Neuron (in vitro differentiated cells): ENCODE measurements at regions not wholly inside any gene's neighbourhood (a gene's known extent, or its start where the extent isn't known, plus 50 kb on each side); places are given as distances from the start of the nearest gene placed in this dataset.
"Not testable (repeated sequence)": the region's sequence is repeated elsewhere in the genome, so short reads cannot be mapped to it uniquely, and the experiment has no call there.

ENCODE experiments used
- H2AFZ ChIP-seq: one replicate; pipeline ENCODE4 v1.6.1; 2013; ENCODE audit warnings: low read depth, mild to moderate bottlenecking, inconsistent platforms, low read length, moderate library complexity
- H3K27me3 ChIP-seq: one replicate; pipeline ENCODE4 v1.6.1; 2013; ENCODE audit warnings: low read length; ENCODE audit not compliant: insufficient read depth
- H3K36me3 ChIP-seq: one replicate; pipeline ENCODE4 v1.6.1; 2013; ENCODE audit warnings: low read length; ENCODE audit not compliant: insufficient read depth
- H3K4me1 ChIP-seq: one replicate; pipeline ENCODE4 v1.6.1; 2013; ENCODE audit warnings: low read length; ENCODE audit not compliant: insufficient read depth
- H3K4me3 ChIP-seq: 2 replicates; pipeline ENCODE4 v1.5.1; 2013; ENCODE audit warnings: mild to moderate bottlenecking, low read length, moderate library complexity
- H3K9me3 ChIP-seq: one replicate; pipeline ENCODE4 v1.6.1; 2013; ENCODE audit warnings: low read length

GRCh38 chr4:94036964-94037363 is 170.7 kb upstream of the SMARCAD1 start:
- H3K9me3 ChIP-seq = no peaks in the 10 kb centered on the region
- no peaks in the 10 kb centered on the region for H3K4me1 ChIP-seq
- no peaks in the 10 kb centered on the region for H3K36me3 ChIP-seq
- no peak overlapping the region for H3K4me3 ChIP-seq
- no peaks in the 10 kb centered on the region for H3K27me3 ChIP-seq
- H2AFZ ChIP-seq = no peak overlapping the region

- H3K9me3 ChIP-seq = no peaks in the 10 kb centered on the region
- peaks cover 2% of the 10 kb centered on the region for H3K27me3 ChIP-seq
- no peak overlapping the region for H3K4me3 ChIP-seq
- H3K4me1 ChIP-seq = no peaks in the 10 kb centered on the region
- H3K36me3 ChIP-seq = no peaks in the 10 kb centered on the region
- H2AFZ ChIP-seq = no peak overlapping the region
Measured at GRCh38 chr4:94038195-94038594, 169.5 kb upstream of the SMARCAD1 start.

GRCh38 chr4:94039226-94039625 is 168.4 kb upstream of the SMARCAD1 start:
- no peaks in the 10 kb centered on the region for H3K36me3 ChIP-seq
- no peak overlapping the region for H3K4me3 ChIP-seq
- H3K4me1 ChIP-seq = no peaks in the 10 kb centered on the region
- H3K27me3 ChIP-seq = peaks cover 2% of the 10 kb centered on the region
- H2AFZ ChIP-seq = no peak overlapping the region
- H3K9me3 ChIP-seq = no peaks in the 10 kb centered on the region

GRCh38 chr4:94044471-94044870 is 163.2 kb upstream of the SMARCAD1 start:
- not testable (repeated sequence) for H3K27me3 ChIP-seq, H3K4me1 ChIP-seq, H3K9me3 ChIP-seq, H3K4me3 ChIP-seq, H3K36me3 ChIP-seq, H2AFZ ChIP-seq

- H3K27me3 ChIP-seq = no peaks in the 10 kb centered on the region
- H3K4me1 ChIP-seq = peaks cover 5% of the 10 kb centered on the region
- H2AFZ ChIP-seq = no peak overlapping the region
- no peak overlapping the region for H3K4me3 ChIP-seq
- no peaks in the 10 kb centered on the region for H3K36me3 ChIP-seq
- no peaks in the 10 kb centered on the region for H3K9me3 ChIP-seq
Measured at GRCh38 chr4:94063084-94063483, 144.6 kb upstream of the SMARCAD1 start.

GRCh38 chr4:94068753-94069719 is 138.6 kb upstream of the SMARCAD1 start:
- Histone ChIP-seq H3K4me3 (no peak overlapping the region), H3K27me3 (no peaks in the 10 kb centered on the region), H3K36me3 (no peaks in the 10 kb centered on the region), H3K9me3 (no peaks in the 10 kb centered on the region), H2AFZ (no peak overlapping the region), H3K4me1 (peaks cover 15% of the 10 kb centered on the region)

GRCh38 chr4:94076498-94076897 is 131.2 kb upstream of the SMARCAD1 start:
- H2AFZ ChIP-seq = no peak overlapping the region
- H3K4me1 ChIP-seq = no peaks in the 10 kb centered on the region
- no peak overlapping the region for H3K4me3 ChIP-seq
- H3K9me3 ChIP-seq = no peaks in the 10 kb centered on the region
- H3K27me3 ChIP-seq = no peaks in the 10 kb centered on the region
- no peaks in the 10 kb centered on the region for H3K36me3 ChIP-seq

GRCh38 chr4:94084155-94084554 is 123.5 kb upstream of the SMARCAD1 start:
- Histone ChIP-seq H3K36me3 (no peaks in the 10 kb centered on the region), H3K9me3 (no peaks in the 10 kb centered on the region), H3K4me1 (no peaks in the 10 kb centered on the region), H2AFZ (no peak overlapping the region), H3K27me3 (no peaks in the 10 kb centered on the region), H3K4me3 (no peak overlapping the region)

GRCh38 chr4:94099141-94099540 is 108.5 kb upstream of the SMARCAD1 start:
- H3K4me3 ChIP-seq, H3K9me3 ChIP-seq, H3K27me3 ChIP-seq, H3K36me3 ChIP-seq, H2AFZ ChIP-seq, H3K4me1 ChIP-seq: not testable (repeated sequence)

GRCh38 chr4:94112644-94113043 is 95.0 kb upstream of the SMARCAD1 start:
- Histone ChIP-seq H3K4me1 (peaks cover 27% of the 10 kb centered on the region), H3K36me3 (no peaks in the 10 kb centered on the region), H3K4me3 (no peak overlapping the region), H3K27me3 (peaks cover 1% of the 10 kb centered on the region), H2AFZ (no peak overlapping the region), H3K9me3 (no peaks in the 10 kb centered on the region)

- no peaks in the 10 kb centered on the region for H3K27me3 ChIP-seq
- no peaks in the 10 kb centered on the region for H3K36me3 ChIP-seq
- H3K4me1 ChIP-seq = peaks cover 27% of the 10 kb centered on the region
- H2AFZ ChIP-seq = no peak overlapping the region
- H3K9me3 ChIP-seq = no peaks in the 10 kb centered on the region
- no peak overlapping the region for H3K4me3 ChIP-seq
Measured at GRCh38 chr4:94115687-94116086, 92.0 kb upstream of the SMARCAD1 start.

GRCh38 chr4:94116842-94117241 is 90.8 kb upstream of the SMARCAD1 start:
- no peak overlapping the region for H3K4me3 ChIP-seq
- no peaks in the 10 kb centered on the region for H3K36me3 ChIP-seq
- peaks cover 27% of the 10 kb centered on the region for H3K4me1 ChIP-seq
- H3K27me3 ChIP-seq = no peaks in the 10 kb centered on the region
- no peaks in the 10 kb centered on the region for H3K9me3 ChIP-seq
- H2AFZ ChIP-seq = no peak overlapping the region

GRCh38 chr4:94126669-94127068 is 81.0 kb upstream of the SMARCAD1 start:
- H3K4me3 ChIP-seq = no peak overlapping the region
- H3K4me1 ChIP-seq = no peaks in the 10 kb centered on the region
- peaks cover 4% of the 10 kb centered on the region for H3K27me3 ChIP-seq
- no peaks in the 10 kb centered on the region for H3K9me3 ChIP-seq
- no peaks in the 10 kb centered on the region for H3K36me3 ChIP-seq
- no peak overlapping the region for H2AFZ ChIP-seq
